OCI-LY7 (cell line): ENCODE measurements at regions not wholly inside any gene's neighbourhood (a gene's known extent, or its start where the extent isn't known, plus 50 kb on each side); places are given as distances from the start of the nearest gene placed in this dataset.

Experiments
- EZH2phosphoT487 ChIP-seq: fragments of 200-600 bp; sonication (generic); IDR thresholded peaks from 2 replicates; pipeline ENCODE4 v1.6.1; 2018; ENCODE audit warnings: low read depth, borderline replicate concordance, mild to moderate bottlenecking, mixed run types, antibody characterized with exemption, low read length, moderate library complexity, mixed read lengths
- TF ChIP-seq, protein P1 (sequence below): fragments of 200-600 bp; sonication (generic); conservative IDR thresholded peaks from 2 replicates; pipeline ENCODE4 v1.5.1; 2014; ENCODE audit warnings: mild to moderate bottlenecking, antibody characterized with exemption, low read length, moderate library complexity, mixed read lengths

DNA sequence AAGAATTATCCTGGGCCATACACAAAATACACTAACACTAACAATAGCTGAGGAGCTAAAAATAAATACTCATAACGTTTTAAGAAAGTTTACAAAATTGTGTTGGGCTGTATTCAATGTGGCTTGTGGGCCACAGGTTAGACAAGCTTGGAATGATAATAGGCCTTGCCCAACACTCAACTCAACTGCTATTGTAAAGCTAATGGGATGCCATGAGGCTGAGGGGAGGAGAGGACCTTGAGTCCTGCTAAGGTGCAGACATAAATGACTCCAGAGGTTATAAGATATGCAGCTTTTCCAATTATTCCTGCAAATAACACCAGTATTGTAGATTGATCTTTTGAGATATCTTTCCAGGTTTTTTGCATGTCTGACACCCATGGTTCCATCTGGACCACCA, 97.0 kb downstream of the FCRL5 start:
- TF ChIP-seq, protein P1, sequence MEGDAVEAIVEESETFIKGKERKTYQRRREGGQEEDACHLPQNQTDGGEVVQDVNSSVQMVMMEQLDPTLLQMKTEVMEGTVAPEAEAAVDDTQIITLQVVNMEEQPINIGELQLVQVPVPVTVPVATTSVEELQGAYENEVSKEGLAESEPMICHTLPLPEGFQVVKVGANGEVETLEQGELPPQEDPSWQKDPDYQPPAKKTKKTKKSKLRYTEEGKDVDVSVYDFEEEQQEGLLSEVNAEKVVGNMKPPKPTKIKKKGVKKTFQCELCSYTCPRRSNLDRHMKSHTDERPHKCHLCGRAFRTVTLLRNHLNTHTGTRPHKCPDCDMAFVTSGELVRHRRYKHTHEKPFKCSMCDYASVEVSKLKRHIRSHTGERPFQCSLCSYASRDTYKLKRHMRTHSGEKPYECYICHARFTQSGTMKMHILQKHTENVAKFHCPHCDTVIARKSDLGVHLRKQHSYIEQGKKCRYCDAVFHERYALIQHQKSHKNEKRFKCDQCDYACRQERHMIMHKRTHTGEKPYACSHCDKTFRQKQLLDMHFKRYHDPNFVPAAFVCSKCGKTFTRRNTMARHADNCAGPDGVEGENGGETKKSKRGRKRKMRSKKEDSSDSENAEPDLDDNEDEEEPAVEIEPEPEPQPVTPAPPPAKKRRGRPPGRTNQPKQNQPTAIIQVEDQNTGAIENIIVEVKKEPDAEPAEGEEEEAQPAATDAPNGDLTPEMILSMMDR: no peak
- no peak for TF ChIP-seq EZH2phosphoT487
